ENCODE measurements at regions not wholly inside any gene's neighbourhood (a gene's known extent, or its start where the extent isn't known, plus 50 kb on each side); places are given as distances from the start of the nearest gene placed in this dataset.

DNA sequence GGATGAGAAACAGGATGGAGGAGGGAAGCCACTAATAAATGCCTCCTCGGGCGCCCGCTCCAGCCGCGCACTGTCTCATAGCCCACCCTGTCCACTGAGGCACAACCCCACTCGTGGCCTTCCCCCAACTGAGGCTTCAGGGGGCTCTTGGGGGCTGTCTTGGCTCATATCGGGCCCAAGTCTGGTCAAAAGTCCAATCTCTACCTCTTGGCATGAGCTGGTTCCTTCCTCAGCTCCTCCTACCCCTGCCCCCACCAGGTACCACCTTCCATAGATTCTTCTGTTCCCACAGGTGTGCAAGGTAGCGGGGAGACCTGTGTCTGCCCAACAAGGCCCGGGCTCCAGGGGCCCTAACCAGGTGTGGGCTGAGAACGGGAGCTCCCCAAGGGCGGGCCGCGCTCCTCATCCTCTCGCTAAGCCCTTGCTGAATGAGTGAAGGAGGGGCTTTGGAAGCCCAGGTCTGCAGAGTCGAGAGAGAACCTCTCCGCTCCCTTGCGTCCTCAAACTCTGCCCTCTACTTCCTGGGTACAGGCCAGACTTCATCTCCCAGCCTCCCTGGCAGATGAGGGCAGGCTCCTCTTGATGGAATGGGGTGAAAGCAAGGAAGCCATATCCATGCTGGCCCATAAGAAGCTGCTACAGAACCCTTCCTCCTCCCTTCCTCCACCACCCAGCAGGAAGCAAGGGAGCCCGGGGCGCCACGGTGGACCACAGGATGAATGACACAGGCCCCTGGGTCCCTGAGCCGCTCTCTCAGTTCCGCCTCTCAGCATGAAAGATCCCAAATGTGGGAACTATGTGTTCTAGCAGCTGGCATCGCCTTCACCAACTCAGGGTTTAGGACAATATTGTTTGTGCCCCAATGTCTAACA is 74.7 kb downstream of the PSMG1 start:
- DNase-seq: no peak
- Histone ChIP-seq H3K9me3 (no peaks in the 10 kb centered on the region), H3K4me3 (no peak overlapping the region), H3K36me3 (no peaks in the 10 kb centered on the region), H3K27me3 (no peaks in the 10 kb centered on the region)

DNA sequence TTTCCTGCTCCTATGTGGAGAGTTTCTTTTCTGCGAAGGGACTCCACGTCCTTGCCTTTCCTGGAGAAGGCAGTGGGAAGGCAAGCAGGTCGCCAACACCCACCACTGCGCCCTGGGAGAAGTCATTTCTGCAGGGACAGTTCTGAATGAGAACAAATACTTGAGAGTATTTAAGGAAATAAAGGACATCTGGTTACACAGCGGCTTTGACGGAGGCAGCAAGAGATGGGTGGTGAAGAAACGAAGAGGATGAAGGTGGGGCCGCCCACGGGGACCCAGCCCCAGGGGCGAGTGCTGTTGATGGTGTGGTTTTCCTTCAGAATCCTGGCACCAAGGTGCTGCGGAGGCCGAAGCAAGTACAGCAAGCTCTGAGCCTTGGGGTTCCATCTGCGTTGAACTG is 75.5 kb downstream of the PSMG1 start:
- Histone ChIP-seq H3K27me3 (no peaks in the 10 kb centered on the region), H3K36me3 (no peaks in the 10 kb centered on the region), H3K4me3 (no peak overlapping the region), H3K9me3 (no peaks in the 10 kb centered on the region)
- no peak for DNase-seq

DNA sequence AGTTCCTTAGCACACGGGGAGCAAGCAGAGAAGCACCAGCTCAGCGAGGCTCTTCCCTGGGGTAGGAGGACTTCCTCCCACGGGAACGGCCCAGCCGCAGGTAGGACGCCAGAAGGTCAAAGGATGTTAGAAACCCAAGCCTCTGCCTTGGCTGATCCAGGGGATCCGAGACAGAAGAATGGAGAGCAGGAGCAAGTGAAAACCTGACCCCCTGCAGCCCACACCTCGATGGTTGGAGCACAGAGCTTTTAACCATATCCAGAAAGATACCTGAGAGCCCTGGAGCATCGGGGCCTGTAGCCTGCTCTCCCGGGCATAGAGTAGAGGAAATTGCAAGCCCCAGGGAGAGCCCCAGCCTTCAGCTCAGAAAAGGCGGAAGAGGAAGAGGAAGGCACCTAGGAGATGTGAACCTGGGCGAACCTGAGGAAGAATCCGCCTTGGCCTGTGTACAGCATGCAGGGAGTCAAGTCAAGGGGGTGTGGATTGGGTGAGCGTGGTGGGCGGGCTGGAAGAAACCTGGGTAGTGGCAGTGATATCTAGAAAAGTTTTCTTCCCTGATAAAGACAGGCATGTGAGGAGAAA is 76.3 kb downstream of the PSMG1 start:
- H3K36me3 ChIP-seq: no peaks in the 10 kb centered on the region
- no peaks in the 10 kb centered on the region for H3K27me3 ChIP-seq
- no peak for DNase-seq

DNA sequence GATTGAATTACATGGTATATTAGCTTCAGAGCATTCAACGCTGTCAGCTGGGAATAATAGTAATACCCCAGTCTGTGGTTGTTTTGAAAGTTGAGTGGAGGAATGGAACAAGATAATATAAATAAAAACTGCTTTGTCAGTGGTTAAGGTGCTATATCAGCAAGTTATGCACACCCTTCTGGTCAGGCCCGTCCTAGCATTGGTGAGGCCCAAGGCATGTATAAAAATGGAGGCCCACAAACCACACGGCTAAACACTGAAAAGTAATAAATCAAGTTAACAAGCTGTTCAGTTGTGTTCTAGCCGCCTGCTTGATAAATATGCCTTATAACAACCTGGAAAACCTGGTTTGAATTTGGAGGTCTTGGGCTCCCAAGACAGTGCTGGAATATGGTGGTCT is 77.4 kb downstream of the PSMG1 start:
- Histone ChIP-seq H3K4me3 (no peak overlapping the region), H3K36me3 (no peaks in the 10 kb centered on the region), H3K9me3 (no peaks in the 10 kb centered on the region), H3K27me3 (no peaks in the 10 kb centered on the region)
- no peak for DNase-seq

More for the DNA sequence above, 76.3 kb downstream of the PSMG1 start:
- Histone ChIP-seq H3K9me3 (no peaks in the 10 kb centered on the region), H3K4me3 (no peak overlapping the region)

DNA sequence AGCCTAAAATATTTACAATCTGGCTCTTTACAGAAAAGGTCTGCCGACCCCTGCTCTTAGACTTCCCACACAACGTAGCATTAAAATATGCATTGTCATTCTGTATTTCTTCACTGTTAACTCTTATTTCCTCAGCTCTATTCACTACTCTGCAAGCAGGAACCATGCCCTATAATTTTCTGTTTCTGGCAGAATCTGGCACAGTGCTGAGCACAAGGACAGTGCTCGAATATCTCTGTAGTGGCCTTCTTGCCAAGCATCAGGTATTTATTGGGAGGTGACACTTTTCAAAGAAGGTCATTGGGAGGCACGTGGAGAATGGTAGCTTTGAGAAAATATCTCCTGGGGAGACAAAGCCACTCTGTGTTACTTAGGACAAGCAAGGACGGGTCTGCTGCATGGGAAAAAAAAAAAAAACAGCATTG is 77.9 kb downstream of the PSMG1 start:
- no peak overlapping the region for H3K4me3 ChIP-seq
- no peak for DNase-seq
- H3K27me3 ChIP-seq: no peaks in the 10 kb centered on the region
- no peaks in the 10 kb centered on the region for H3K36me3 ChIP-seq
- H3K9me3 ChIP-seq: no peaks in the 10 kb centered on the region

DNA sequence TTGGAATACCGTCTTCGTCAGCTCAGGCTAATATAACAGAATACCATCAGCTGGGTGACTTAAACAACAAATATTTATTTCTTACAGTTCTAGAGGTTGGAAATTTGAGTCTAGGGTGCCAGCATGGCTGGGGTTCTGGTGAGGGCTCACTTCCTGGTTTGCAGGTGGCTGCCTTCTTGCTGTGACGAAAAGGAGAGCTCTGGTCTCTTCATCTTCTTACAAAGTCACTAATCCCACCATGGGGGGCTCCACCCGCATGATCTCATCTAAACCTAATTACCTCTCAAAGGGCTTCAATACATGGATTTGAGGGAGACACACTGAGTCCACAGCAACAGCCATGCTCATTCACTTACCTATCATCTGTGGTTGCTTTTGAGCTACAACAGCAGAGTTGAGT is 78.3 kb downstream of the PSMG1 start:
- no peak overlapping the region for H3K4me3 ChIP-seq
- H3K36me3 ChIP-seq: no peaks in the 10 kb centered on the region
- no peaks in the 10 kb centered on the region for H3K9me3 ChIP-seq
- DNase-seq: no peak
- H3K27me3 ChIP-seq: no peaks in the 10 kb centered on the region

DNA sequence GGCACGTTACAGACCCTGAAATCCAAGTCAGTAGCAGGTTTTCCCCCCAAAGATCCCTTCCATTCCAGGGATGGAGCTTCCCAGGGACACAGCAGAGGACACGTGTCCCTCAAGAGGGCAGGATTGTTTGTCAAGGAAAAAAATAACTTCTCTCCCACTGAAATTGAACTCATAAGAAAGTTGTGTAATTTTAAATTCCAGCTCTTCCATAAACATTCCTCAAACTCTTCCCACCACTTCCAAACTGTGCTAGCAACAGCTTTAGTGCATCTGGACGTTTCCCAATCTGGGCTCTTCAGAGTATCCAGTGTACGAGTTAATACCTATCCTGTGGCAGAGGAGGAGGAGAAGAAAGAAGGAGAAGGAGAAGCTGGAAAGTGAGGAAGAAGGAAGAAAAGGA is 79.6 kb downstream of the PSMG1 start:
- Histone ChIP-seq H3K4me3 (no peak overlapping the region), H3K27me3 (no peaks in the 10 kb centered on the region), H3K9me3 (no peaks in the 10 kb centered on the region), H3K36me3 (no peaks in the 10 kb centered on the region)
- DNase-seq: no peak

DNA sequence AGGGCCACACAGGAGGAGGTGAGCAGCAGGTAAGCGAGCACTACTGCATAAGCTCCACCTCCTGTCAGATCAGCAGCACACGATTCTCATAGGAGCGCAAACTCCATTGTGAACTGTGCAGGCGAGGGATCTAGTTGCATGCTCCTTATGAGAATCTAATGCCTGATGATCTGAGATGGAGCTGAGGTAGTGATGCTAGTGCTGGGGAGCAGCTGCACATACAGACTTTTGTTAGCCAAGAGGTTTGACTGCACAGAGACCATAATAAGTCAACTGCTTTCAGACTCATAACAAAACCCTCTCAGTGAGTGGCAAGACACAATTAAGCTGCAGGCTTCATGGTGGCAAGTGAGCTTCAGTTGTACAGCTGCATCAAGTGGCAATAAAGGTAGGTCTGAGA is 83.4 kb downstream of the PSMG1 start:
- no peak overlapping the region for H3K4me3 ChIP-seq
- H3K36me3 ChIP-seq: no peaks in the 10 kb centered on the region
- H3K9me3 ChIP-seq: no peaks in the 10 kb centered on the region
- DNase-seq: no peak
- H3K27me3 ChIP-seq: no peaks in the 10 kb centered on the region

DNA sequence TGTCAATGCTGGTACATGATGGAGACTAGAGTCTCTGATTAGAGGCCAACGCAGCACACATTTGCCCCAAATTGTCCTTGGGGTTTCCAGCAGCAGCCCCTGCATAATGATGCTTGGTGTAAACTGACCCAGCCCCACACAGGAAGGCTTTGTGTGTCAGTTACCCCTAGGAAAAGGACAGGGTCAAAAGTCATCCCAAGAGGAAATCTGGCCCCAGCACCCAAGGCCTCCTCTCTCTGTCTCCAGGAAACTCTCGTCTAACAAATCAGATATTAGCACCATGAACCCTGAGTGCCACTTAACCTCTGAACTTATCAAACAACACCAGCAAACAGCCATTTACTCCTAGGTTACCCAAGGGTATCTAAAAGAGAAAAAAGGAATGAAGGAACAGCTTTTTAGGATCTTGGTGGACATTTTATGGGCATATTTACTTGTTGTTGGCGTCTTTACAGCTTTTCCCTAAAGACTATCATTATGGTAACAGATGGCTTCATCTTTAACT is 84.5 kb downstream of the PSMG1 start:
- Histone ChIP-seq H3K4me3 (no peak overlapping the region), H3K27me3 (no peaks in the 10 kb centered on the region), H3K36me3 (no peaks in the 10 kb centered on the region), H3K9me3 (no peaks in the 10 kb centered on the region)
- no peak for DNase-seq

DNA sequence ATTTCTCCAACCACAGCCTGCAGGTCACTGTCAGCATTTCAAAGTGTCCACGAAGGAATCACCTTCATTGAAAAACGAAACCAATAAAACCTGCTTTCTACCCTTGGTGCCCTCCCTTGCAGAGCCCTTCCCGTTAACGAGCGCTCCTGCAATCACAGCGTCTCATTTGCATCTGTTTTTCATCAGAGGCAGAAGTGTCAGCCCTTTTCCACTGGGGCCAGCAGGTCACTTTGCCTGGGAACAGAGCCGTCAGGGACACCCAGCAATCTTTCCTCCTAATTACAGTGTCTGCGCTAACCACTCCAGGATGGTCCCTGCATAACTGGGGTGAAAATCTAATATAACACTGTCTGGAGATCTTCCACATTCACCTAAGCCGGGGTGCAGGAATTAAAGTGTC is 85.3 kb downstream of the PSMG1 start:
- Histone ChIP-seq H3K9me3 (no peaks in the 10 kb centered on the region), H3K4me3 (no peak overlapping the region), H3K36me3 (no peaks in the 10 kb centered on the region), H3K27me3 (no peaks in the 10 kb centered on the region)
- no peak for DNase-seq

DNA sequence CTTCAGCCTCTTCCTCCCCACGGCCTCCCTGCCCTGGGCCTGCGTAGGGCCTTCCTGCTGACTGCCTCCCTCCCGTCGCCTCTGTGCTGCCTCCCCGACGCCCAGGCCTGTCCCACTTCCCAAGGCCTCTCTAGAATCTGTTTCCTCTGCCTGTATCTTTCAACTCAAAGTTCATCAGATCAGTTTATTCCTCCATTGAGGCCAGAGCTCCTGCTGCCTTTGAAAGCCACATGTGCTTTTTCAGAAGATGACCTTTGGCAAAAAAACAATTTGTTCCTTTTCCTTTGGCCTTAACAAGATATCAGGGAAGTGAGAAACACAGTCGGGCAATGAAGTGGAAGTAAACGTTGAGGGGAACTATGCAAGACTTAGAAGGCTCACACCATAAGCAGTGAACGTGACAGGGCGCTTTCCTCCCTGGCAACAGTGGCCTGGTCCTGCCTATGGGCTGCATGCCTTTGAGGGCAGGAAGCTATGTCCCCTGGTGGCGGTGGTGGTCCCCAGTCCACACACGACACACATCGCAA is 85.9 kb downstream of the PSMG1 start:
- H3K36me3 ChIP-seq: no peaks in the 10 kb centered on the region
- H3K9me3 ChIP-seq: no peaks in the 10 kb centered on the region
- no peak overlapping the region for H3K4me3 ChIP-seq
- no peaks in the 10 kb centered on the region for H3K27me3 ChIP-seq
- DNase-seq: no peak

DNA sequence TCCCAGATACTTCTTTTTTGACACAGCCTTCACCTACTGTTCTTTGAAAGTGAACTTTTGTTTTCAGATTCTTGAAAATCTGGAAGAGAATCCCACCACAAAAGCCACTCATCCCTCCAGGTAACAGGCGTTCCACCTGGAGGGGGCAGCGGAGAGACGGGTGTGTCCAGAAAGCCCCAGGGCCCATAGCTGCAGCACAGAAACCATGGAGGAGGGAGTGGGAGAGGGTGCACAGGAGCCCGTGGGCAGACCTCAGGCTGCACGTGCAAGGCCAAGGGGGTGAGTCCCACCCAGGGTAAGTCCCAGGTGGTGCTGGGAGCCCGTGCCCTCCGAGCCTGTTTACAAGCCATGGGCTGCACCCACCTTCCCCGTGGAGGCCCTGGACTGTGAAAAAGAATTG is 86.5 kb downstream of the PSMG1 start:
- DNase-seq: no peak
- Histone ChIP-seq H3K4me3 (no peak overlapping the region), H3K36me3 (no peaks in the 10 kb centered on the region), H3K9me3 (no peaks in the 10 kb centered on the region), H3K27me3 (no peaks in the 10 kb centered on the region)

DNA sequence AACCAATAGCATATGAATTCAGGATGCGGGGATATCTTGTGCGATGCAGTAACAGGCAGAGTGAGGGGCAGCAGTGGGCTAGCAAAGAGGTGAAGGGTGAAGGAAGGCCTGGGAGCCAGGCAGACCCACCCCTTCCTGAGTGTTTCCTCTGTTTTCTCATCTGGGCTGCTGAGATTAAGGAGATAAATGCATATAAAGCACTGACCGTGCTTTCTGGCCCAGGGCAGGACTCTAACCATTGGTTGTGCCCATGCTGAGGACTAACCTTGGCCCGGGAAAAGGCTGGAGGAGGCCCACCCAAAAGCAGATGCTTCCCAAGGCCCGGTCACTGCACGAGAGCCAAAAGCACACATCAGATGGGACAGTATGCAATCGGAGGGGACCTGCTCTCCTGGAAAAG is 87.6 kb downstream of the PSMG1 start:
- Histone ChIP-seq H3K9me3 (no peaks in the 10 kb centered on the region), H3K4me3 (no peak overlapping the region), H3K36me3 (no peaks in the 10 kb centered on the region), H3K27me3 (no peaks in the 10 kb centered on the region)
- no peak for DNase-seq

DNA sequence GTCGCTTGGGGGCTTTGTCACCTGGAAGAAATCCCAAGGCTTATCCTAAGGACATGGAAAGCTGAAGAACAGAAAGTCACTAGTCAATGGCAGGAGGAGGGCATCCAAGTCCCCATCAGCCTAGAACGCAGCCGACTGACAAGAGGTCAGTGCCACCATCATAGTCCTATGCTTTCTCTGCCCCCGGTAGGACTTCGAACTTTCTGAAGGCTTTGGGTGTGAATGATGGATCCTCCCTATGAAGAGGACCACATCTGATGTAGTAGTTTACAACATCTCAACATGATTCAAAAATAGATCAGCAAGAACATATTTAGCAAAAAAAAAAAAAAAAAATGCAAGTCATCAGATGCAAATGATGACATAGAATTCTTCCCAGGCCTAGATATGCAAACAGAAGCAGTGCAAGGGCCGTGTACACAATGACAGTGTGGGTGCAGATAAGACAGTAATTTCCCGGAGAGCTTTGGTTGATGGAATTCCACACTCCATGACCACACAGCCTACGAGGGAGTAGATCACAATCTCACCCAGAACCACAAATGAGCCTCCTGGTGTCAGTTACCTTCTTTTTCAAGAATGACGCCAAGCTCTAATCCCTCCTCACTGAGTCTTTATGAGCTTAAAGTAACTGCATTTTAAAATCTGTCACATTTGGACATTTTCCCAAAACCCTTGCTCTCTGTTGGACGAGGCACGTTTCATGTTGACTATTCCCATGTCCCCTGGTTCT is 88.2 kb downstream of the PSMG1 start:
- H3K27me3 ChIP-seq: no peaks in the 10 kb centered on the region
- no peaks in the 10 kb centered on the region for H3K36me3 ChIP-seq
- H3K9me3 ChIP-seq: no peaks in the 10 kb centered on the region
- no peak overlapping the region for H3K4me3 ChIP-seq
- DNase-seq: no peak

DNA sequence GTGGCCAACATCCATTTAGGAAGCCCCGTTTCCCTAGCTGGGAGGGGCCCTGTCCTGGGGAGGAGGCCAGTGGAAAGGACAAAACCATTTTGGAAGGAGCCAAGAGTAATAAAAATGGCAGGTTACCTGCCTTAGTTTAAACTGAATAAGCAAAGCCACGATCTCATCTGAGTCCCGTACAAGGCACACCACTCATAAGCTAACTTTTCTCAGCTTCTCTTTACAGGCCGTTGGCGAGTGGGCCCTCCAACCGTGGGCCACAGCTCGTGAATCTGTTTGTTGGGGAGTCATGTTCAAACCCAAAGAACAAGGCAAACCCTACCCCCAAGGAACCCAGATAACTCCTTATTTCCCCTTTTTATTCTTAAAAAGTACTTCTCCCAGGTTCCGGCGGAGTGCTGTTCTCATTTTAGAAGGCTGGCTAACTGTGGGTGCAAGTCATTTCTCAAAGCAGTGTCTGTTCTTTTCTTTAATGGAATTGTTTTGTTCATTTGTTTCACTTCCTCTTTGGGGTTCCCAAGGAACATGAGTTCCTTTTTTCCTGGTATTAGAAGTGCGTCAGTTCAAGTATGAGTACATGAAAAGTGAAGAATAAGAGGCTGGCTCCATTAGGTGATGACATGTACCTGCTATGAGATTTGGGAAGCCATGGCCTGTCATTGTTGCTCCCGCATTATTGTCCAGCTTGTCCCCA is 89.0 kb downstream of the PSMG1 start:
- Histone ChIP-seq H3K36me3 (no peaks in the 10 kb centered on the region), H3K4me3 (no peak overlapping the region), H3K9me3 (no peaks in the 10 kb centered on the region), H3K27me3 (no peaks in the 10 kb centered on the region)
- no peak for DNase-seq

DNA sequence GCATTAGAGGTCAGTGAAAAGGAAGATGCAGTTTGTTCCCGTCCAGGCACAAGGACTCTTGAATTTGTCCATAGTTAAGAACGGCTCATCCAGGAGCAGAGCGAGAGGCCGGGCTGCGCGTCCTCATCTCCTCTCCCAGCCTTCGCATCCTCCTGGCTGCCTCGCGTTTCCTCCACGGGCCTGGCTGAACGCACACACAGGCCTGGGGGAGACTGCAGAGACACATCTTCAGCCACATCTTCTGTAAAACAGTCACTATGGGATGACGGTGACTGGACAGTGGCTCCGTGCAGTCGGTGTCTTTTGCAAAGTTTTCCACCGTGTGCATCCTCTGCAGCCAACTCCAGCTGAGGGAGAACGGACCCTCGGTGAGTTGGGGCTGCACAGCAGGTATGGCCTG is 89.7 kb downstream of the PSMG1 start:
- no peak for DNase-seq
- H3K36me3 ChIP-seq: no peaks in the 10 kb centered on the region
- no peaks in the 10 kb centered on the region for H3K9me3 ChIP-seq
- H3K4me3 ChIP-seq: no peak overlapping the region
- no peaks in the 10 kb centered on the region for H3K27me3 ChIP-seq
